ENCODE measurements at regions not wholly inside any gene's neighbourhood (a gene's known extent, or its start where the extent isn't known, plus 50 kb on each side); places are given as distances from the start of the nearest gene placed in this dataset.

- no peak for TF ChIP-seq POLR2AphosphoS5 (IDR thresholded peaks at IDR 0.05)
- no peak for TF ChIP-seq CTCF (IDR thresholded peaks at IDR 0.05)
Measured at GRCh38 chr3:194081826-194082225, 54.1 kb upstream of the HES1 start.
